Liver (tissue), 8 donors: ENCODE measurements at regions not wholly inside any gene's neighbourhood (a gene's known extent, or its start where the extent isn't known, plus 50 kb on each side); places are given as distances from the start of the nearest gene placed in this dataset.
A peak's percentile ranks its signal among the peaks of the same experiment; 100 is the strongest.

Experiments
- DNase-seq: peaks from one replicate; pipeline ENCODE4 v3.0.0-alpha.2; 2017; ENCODE audit warnings: low spot score
- H3K27ac ChIP-seq, 2 donors: one replicate each; pipeline ENCODE4 v1.7.0; 2013; ENCODE audit warnings: inconsistent platforms in 2 of 2, low read length in 2 of 2, control low read depth in 1 of 2, low read depth in 1 of 2, mild to moderate bottlenecking in 1 of 2
- H3K27me3 ChIP-seq, 4 donors: one replicate each; pipeline versions ENCODE4 v1.6.1 to v1.7.0; 2013; ENCODE audit warnings: low read length in 3 of 4, inconsistent platforms in 1 of 4, mild to moderate bottlenecking in 1 of 4, moderate library complexity in 1 of 4; ENCODE audit not compliant: control insufficient read depth in 4 of 4, insufficient read depth in 4 of 4
- H3K36me3 ChIP-seq, 4 donors: one replicate each; pipeline versions ENCODE4 v1.6.1 to v1.7.0; 2013; ENCODE audit warnings: low read length in 3 of 4, mild to moderate bottlenecking in 3 of 4, low read depth in 1 of 4, moderate library complexity in 1 of 4; ENCODE audit not compliant: control insufficient read depth in 4 of 4, insufficient read depth in 3 of 4
- H3K4me1 ChIP-seq, 4 donors: one replicate each; pipeline versions ENCODE4 v1.6.1 to v1.7.0; 2013; ENCODE audit warnings: low read length in 3 of 4, mild to moderate bottlenecking in 3 of 4, moderate library complexity in 1 of 4; ENCODE audit not compliant: control insufficient read depth in 4 of 4, insufficient read depth in 4 of 4
- H3K4me3 ChIP-seq, 3 donors: one replicate each; pipeline versions ENCODE4 v1.6.1 to v1.7.0; 2013; ENCODE audit warnings: low read length in 3 of 3, control low read depth in 1 of 3, low read depth in 1 of 3, mild to moderate bottlenecking in 1 of 3
- H3K9ac ChIP-seq, 2 donors: one replicate each; pipeline ENCODE4 v1.7.0; 2013; ENCODE audit warnings: low read length in 2 of 2, mild to moderate bottlenecking in 2 of 2, moderate library complexity in 2 of 2, control low read depth in 1 of 2, low read depth in 1 of 2
- H3K9me3 ChIP-seq, 4 donors: one replicate each; pipeline versions ENCODE4 v1.6.1 to v1.7.0; 2013; ENCODE audit warnings: low read length in 3 of 4; ENCODE audit not compliant: control insufficient read depth in 4 of 4
- EGR1 ChIP-seq, 2 donors: IDR thresholded peaks; 2 replicates each; pipeline ENCODE4 v1.6.1; 2016 to 2018; ENCODE audit warnings: antibody characterized with exemption in 2 of 2, low read depth in 2 of 2
- FOXA1 ChIP-seq: IDR thresholded peaks from 2 replicates; pipeline ENCODE4 v1.6.1; 2016; ENCODE audit warnings: antibody characterized with exemption
- FOXA2 ChIP-seq: IDR thresholded peaks from 2 replicates; pipeline ENCODE4 v1.6.1; 2016; ENCODE audit warnings: antibody characterized with exemption
- GABPA ChIP-seq, 2 donors: IDR thresholded peaks in 1 of 2; conservative IDR thresholded peaks in 1 of 2; 2 replicates each; pipeline ENCODE4 v1.6.1; 2016; ENCODE audit warnings: antibody characterized with exemption in 2 of 2, mild to moderate bottlenecking in 1 of 2, moderate library complexity in 1 of 2
- HNF4A ChIP-seq, 2 donors: conservative IDR thresholded peaks; 2 replicates each; pipeline ENCODE4 v1.6.1; 2016; ENCODE audit warnings: antibody characterized with exemption in 2 of 2, mild to moderate bottlenecking in 2 of 2
- HNF4G ChIP-seq: IDR thresholded peaks from 2 replicates; pipeline ENCODE4 v1.6.1; 2016; ENCODE audit warnings: antibody characterized with exemption
- JUND ChIP-seq, 2 donors: IDR thresholded peaks; 2 replicates each; pipeline ENCODE4 v1.6.1; 2016; ENCODE audit warnings: antibody characterized with exemption in 2 of 2
- NR2F2 ChIP-seq: IDR thresholded peaks from 2 replicates; pipeline ENCODE4 v1.6.1; 2016; ENCODE audit warnings: antibody characterized with exemption
- RXRA ChIP-seq, 2 donors: IDR thresholded peaks; 2 replicates each; pipeline ENCODE4 v1.6.1; 2017 to 2018; ENCODE audit warnings: antibody characterized with exemption in 2 of 2, mild to moderate bottlenecking in 1 of 2
- SP1 ChIP-seq: IDR thresholded peaks from 2 replicates; pipeline ENCODE4 v1.6.1; 2018; ENCODE audit warnings: antibody characterized with exemption, mild to moderate bottlenecking
- TAF1 ChIP-seq: conservative IDR thresholded peaks from 2 replicates; pipeline ENCODE4 v1.6.1; 2016; ENCODE audit warnings: antibody characterized with exemption, mild to moderate bottlenecking
- YY1 ChIP-seq: IDR thresholded peaks from 2 replicates; pipeline ENCODE4 v1.6.1; 2016; ENCODE audit warnings: antibody characterized with exemption, mild to moderate bottlenecking
- WGBS: extraction: QIAGEN DNeasy Blood & Tissue Kit; methylation state at CpG from one replicate; pipeline ENCODE4 v1.1.7; 2013; 5-methylcytosine and 5-hydroxymethylcytosine counted together
- TF ChIP-seq, protein P1 (sequence below): IDR thresholded peaks from 2 replicates; pipeline ENCODE4 v1.6.1; 2016; ENCODE audit warnings: antibody characterized with exemption
- TF ChIP-seq, protein P2 (sequence below): fragments of 150-350 bp; IDR thresholded peaks from 2 replicates; pipeline ENCODE4 v1.5.1; 2017; ENCODE audit warnings: improper control_type of control experiment, low read depth, low read length; ENCODE audit not compliant: missing input control
- TF ChIP-seq, protein P3 (sequence below): IDR thresholded peaks from 2 replicates; pipeline ENCODE4 v1.6.1; 2016; ENCODE audit warnings: antibody characterized with exemption
- TF ChIP-seq, protein P4 (sequence below): IDR thresholded peaks from 2 replicates; pipeline ENCODE4 v1.6.1; 2016; ENCODE audit warnings: antibody characterized with exemption, mild to moderate bottlenecking
- donor health status: healthy.
- donor health status: healthy.
- donor health status: healthy.
- donor health status: healthy.
- donor health status: healthy.

DNA sequence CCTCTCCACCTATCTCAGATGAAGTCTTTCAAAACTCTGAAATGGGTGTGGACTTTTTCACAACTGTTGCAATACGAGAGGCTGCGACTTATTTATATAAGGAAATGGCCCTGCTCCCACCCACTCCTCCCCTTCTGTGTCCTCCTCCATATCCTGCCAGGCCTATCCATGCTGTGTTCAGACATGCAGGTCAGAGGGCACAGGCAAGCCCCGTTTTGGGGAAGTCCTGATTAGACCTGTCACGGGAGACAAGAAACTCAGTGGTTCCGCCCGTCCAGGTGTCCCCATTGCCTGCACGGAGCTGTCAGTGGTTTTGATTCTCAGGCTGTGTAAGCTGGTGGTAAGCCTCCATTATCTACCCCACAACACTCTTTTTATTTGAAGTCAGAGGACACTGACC is 99.6 kb upstream of the MGAT5 start:
- H3K4me3 ChIP-seq: no peak overlapping the region
- no peaks in the 10 kb centered on the region for H3K9me3 ChIP-seq
- H3K27me3 ChIP-seq: no peaks in the 10 kb centered on the region
- H3K9ac ChIP-seq: no peak overlapping the region
- H3K4me1 ChIP-seq: no peaks in the 10 kb centered on the region
- TF ChIP-seq FOXA1: no peak
- TF ChIP-seq, protein P1, sequence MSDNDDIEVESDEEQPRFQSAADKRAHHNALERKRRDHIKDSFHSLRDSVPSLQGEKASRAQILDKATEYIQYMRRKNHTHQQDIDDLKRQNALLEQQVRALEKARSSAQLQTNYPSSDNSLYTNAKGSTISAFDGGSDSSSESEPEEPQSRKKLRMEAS: no peak
- TF ChIP-seq NR2F2: peak; percentile 16
- TF ChIP-seq TAF1: no peak
- no peak for DNase-seq
- 59% methylated on average over 7 of the region's 7 CpGs for WGBS
- H3K36me3 ChIP-seq: peaks cover 0 to 1% (median 0%) of the 10 kb centered on the region in 4 donors
- H3K27ac ChIP-seq: no peak overlapping the region

DNA sequence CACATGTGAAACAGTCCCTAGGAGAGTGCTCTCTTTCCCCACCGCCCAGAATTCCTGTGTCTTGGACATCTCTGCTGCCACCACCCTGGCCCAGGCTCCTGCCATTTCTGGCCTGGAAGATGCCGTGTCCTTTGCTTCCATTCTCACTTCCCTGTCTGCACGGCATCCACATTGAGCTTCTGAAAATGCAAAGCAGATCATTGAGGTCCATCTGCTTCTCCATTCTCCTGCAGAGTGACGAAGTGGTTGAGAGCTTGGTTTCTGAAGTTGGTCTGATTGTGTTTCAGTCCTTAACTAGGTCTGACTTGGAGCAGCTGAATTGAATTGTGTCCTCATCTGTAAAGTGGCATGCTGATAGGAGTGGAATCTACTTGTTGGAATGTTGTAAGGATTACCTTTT is 98.7 kb upstream of the MGAT5 start:
- no peak overlapping the region for H3K27ac ChIP-seq
- no peak overlapping the region for H3K4me3 ChIP-seq
- H3K36me3 ChIP-seq: peaks cover 0 to 1% (median 0%) of the 10 kb centered on the region in 4 donors
- H3K4me1 ChIP-seq: no peaks in the 10 kb centered on the region
- H3K9ac ChIP-seq: no peak overlapping the region
- DNase-seq: no peak
- WGBS: 90% methylated on average over 4 of the region's 4 CpGs
- no peaks in the 10 kb centered on the region for H3K9me3 ChIP-seq
- no peak for TF ChIP-seq RXRA (IDR thresholded peaks at IDR 0.05)
- TF ChIP-seq, protein P2, sequence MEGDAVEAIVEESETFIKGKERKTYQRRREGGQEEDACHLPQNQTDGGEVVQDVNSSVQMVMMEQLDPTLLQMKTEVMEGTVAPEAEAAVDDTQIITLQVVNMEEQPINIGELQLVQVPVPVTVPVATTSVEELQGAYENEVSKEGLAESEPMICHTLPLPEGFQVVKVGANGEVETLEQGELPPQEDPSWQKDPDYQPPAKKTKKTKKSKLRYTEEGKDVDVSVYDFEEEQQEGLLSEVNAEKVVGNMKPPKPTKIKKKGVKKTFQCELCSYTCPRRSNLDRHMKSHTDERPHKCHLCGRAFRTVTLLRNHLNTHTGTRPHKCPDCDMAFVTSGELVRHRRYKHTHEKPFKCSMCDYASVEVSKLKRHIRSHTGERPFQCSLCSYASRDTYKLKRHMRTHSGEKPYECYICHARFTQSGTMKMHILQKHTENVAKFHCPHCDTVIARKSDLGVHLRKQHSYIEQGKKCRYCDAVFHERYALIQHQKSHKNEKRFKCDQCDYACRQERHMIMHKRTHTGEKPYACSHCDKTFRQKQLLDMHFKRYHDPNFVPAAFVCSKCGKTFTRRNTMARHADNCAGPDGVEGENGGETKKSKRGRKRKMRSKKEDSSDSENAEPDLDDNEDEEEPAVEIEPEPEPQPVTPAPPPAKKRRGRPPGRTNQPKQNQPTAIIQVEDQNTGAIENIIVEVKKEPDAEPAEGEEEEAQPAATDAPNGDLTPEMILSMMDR: no peak
- no peak for TF ChIP-seq TAF1
- TF ChIP-seq, protein P3, sequence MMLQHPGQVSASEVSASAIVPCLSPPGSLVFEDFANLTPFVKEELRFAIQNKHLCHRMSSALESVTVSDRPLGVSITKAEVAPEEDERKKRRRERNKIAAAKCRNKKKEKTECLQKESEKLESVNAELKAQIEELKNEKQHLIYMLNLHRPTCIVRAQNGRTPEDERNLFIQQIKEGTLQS: no peak
- TF ChIP-seq EGR1 (IDR thresholded peaks at IDR 0.05; ENCODE audit: low read depth in 2 of 2): no peak
- TF ChIP-seq FOXA2: no peak
- no peak for TF ChIP-seq GABPA (IDR thresholded peaks at IDR 0.05 in 1 of 2, conservative IDR thresholded peaks at IDR 0.05 in 1 of 2)
- TF ChIP-seq SP1: no peak
- TF ChIP-seq NR2F2: no peak
- TF ChIP-seq, protein P4, sequence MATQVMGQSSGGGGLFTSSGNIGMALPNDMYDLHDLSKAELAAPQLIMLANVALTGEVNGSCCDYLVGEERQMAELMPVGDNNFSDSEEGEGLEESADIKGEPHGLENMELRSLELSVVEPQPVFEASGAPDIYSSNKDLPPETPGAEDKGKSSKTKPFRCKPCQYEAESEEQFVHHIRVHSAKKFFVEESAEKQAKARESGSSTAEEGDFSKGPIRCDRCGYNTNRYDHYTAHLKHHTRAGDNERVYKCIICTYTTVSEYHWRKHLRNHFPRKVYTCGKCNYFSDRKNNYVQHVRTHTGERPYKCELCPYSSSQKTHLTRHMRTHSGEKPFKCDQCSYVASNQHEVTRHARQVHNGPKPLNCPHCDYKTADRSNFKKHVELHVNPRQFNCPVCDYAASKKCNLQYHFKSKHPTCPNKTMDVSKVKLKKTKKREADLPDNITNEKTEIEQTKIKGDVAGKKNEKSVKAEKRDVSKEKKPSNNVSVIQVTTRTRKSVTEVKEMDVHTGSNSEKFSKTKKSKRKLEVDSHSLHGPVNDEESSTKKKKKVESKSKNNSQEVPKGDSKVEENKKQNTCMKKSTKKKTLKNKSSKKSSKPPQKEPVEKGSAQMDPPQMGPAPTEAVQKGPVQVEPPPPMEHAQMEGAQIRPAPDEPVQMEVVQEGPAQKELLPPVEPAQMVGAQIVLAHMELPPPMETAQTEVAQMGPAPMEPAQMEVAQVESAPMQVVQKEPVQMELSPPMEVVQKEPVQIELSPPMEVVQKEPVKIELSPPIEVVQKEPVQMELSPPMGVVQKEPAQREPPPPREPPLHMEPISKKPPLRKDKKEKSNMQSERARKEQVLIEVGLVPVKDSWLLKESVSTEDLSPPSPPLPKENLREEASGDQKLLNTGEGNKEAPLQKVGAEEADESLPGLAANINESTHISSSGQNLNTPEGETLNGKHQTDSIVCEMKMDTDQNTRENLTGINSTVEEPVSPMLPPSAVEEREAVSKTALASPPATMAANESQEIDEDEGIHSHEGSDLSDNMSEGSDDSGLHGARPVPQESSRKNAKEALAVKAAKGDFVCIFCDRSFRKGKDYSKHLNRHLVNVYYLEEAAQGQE: no peak
- H3K27me3 ChIP-seq: no peaks in the 10 kb centered on the region

DNA sequence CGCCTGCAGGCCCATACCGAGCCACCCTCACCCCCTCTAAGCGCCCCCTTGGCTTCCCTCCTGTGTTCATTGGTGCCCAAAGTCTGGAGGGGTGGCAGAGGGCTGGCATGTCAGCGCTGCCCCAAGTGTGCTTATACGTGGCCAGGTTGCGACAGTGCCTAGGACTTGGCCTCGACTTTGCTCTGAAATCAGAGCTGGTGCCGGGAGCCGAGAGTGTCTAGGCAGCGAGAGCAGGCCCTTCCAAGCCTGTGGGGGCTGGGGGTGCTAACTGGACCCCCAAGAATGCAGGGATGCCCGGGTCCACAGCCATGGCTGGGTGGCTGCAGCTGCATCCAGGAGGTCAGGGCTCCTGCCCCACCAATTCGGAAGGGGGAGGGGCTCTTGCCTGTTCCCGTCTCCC is 95.6 kb upstream of the MGAT5 start:
- Histone ChIP-seq H3K36me3 (no peaks in the 10 kb centered on the region), H3K4me1 (peaks cover 0 to 3% (median under 1%) of the 10 kb centered on the region in 4 donors), H3K9ac (no peak overlapping the region), H3K27ac (no peak overlapping the region), H3K27me3 (no peaks in the 10 kb centered on the region), H3K4me3 (no peak overlapping the region), H3K9me3 (no peaks in the 10 kb centered on the region)
- WGBS: 94% methylated on average over 13 of the region's 13 CpGs
- no peak for DNase-seq
- TF ChIP-seq GABPA (IDR thresholded peaks at IDR 0.05 in 1 of 2, conservative IDR thresholded peaks at IDR 0.05 in 1 of 2) (no peak), FOXA2 (no peak), NR2F2 (no peak), RXRA (IDR thresholded peaks at IDR 0.05) (no peak), SP1 (no peak), YY1 (no peak), HNF4A (conservative IDR thresholded peaks at IDR 0.05) (no peak), EGR1 (IDR thresholded peaks at IDR 0.05; ENCODE audit: low read depth in 2 of 2) (no peak), JUND (IDR thresholded peaks at IDR 0.05) (no peak), HNF4G (no peak)
- TF ChIP-seq, protein P2: no peak
- TF ChIP-seq, protein P4: no peak
